ENCODE measurements at regions not wholly inside any gene's neighbourhood (a gene's known extent, or its start where the extent isn't known, plus 50 kb on each side); places are given as distances from the start of the nearest gene placed in this dataset.
"Not testable (repeated sequence)": the region's sequence is repeated elsewhere in the genome, so short reads cannot be mapped to it uniquely, and the experiment has no call there.

DNA sequence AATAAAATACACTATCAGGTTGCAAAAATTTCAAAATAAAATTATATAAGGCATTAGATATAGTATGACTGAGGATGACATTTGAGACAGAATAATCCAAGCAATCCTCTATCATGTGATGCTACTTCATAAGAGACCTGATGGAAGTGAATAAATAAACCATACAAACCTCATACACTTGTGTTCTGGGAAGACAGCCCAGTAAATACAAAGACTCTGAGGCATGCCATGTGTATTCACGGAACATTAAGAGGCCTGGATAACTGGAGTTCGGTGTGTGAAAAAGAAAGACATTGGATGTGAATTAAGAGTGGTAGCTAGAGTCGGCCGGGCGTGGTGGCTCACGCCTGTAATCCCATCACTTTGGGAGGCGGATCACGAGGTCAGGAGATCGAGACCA lies 364.2 kb downstream of the ADAM29 start:
- no peak for DNase-seq

DNA sequence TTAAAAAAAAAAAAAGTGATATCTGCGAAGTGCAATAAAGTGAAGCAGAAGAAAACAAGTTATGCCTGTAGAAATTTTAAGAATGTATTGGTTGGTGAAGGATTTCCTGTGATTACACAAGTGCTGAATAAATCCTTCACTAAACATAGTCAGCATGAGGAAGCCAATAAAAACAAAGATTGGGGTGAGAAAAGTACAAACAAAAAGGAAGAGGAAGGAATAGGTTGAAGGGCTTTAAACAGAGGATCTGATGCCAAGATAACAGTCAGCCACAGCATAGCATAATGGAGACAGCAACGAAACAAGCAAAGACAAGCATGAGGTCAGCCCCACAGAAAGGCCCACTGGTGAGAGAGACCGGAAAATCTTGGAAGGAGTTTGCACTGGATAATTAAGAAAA lies 372.2 kb downstream of the ADAM29 start:
- no peak for DNase-seq

DNA sequence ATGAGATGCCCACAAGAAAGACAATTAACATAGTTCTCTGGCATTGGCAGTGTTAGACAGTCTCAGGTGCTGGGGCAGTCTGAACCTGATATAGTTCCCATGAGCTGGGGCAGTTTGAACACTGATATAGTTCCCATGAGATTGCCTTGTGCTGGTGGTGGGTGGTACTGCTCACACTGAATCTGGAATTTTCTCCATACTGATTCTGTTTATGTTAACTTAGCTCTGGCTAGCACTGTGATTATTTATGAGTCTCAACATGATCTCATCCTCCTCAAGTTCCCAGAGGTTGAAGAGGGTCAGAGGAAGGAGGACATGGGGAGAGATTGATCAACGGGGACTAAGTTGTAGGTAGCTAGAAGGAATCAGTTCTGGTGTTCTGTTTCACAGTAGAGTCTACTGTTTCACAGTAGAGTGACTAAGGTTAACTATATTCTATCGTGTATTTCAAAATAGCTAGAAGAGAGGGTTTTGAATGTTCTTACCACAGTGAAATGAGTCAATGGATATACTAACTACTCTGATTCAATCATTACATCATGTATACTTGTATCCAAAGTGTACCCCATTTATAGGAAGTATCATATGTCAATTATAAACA lies 379.9 kb downstream of the ADAM29 start:
- no peak for DNase-seq

DNA sequence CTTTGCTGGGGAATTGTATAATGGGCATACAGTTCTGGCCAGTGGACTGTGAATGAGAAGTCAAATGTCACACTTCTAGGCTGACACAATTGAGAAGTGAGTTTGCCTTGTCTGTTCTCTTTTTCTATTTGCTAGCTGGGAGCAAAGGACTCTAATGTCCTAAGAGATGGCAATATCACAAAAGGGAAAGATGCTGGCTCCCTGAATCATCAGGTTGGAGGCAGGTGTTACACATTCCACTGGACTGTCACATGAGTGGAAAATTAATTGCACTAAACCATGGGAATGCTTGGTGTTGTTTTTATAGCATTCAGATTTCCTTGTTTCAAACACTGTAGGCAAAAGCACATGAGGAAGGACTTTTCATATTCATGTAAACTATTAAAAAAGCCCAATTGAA lies 388.3 kb downstream of the ADAM29 start:
- DNase-seq = no peak

DNA sequence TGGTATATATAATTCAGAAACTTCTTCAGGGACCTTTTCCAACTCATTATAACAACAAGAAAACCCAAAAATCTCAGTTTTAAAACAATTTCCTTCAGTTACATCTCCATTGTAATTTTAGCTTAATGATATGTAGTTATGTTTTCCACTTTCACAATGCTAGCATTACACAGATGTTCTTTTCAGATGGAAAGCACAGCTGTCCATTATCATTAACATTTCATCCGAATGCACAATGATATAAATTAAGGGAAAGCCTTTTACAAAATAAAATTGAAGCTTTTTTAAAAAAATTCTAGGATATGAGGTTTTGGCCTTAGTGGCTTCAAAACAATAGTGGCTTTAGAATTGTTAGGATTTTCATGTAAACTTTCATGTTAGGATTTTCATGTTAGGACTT lies 389.2 kb downstream of the ADAM29 start:
- no peak for DNase-seq

DNA sequence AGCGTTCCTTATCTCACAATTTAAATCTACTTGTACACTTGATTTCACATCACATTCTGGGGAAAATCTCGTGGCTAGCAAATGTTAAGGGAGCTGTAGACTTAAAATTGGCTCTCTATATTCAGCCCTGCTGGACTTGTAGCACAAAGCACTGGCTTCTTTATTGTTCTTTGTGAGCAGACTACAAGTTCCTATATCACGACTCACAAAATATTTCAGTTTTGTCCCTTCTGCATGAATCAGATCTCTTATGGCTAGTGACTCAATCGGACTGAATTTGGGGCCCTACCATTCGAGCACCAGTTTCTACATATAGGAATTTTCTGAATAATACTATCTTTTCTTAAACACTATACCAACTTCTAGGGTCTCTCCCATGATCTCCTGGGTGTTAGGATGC lies 390.1 kb downstream of the ADAM29 start:
- no peak for DNase-seq

DNA sequence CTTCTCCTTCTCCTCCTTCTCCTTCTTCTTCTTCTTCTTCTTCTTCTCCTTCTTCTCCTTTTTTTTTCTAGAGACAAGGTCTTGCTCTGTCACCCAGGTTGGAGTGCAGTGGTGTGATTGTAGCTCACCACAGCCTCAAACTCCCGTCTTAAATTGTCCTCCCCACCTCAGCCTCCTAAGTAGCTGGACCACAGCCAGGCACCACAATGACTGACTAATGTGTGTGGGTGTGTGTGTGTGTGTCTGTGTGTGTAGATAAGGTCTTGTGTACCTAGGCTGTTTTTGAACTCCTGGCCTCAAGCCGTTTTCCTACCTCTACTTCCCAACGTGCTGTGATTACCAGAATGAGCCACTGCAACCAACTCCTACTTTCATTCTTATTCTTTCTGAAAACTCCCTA lies 390.9 kb downstream of the ADAM29 start:
- no peak for DNase-seq

DNA sequence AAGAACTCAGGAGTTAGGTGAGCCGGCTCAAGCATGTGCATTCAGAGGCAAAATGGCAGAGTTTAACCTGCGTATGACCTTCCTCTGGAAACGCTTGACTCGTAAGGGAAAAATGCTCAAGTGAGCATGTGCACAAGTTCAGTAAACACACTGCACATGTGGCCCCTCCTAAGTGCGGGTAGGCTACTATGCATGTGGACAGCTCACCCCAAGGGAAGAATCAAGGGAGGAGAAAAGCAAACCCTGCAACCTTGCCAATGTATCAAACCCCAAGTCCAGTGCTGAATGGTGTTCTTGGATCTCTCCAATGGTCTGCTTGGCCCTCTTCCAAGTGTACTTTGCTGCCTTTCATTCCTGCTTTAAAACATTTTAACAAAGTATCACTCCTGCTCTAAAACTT lies 407.1 kb downstream of the ADAM29 start:
- DNase-seq = peak; percentile 56

DNA sequence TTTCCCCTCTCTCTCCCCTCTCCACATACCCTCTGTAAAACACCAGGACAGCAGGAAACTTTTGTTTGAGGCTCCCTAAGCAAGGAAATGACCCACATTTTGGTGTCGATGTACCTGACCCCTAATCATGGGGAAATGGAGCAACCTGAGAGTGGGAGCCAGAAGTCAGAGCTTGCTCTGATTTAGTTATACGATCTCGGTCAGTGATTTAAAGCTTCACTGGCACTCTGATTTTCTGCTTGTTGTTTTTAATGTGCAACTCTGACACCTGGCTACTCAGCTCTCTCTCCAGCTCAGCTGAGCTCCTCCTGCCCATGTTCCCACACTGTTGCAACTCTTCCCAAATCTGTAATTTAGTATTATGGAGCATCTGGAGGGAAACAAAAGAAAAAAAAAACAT lies 408.6 kb downstream of the ADAM29 start:
- no peak for DNase-seq

DNA sequence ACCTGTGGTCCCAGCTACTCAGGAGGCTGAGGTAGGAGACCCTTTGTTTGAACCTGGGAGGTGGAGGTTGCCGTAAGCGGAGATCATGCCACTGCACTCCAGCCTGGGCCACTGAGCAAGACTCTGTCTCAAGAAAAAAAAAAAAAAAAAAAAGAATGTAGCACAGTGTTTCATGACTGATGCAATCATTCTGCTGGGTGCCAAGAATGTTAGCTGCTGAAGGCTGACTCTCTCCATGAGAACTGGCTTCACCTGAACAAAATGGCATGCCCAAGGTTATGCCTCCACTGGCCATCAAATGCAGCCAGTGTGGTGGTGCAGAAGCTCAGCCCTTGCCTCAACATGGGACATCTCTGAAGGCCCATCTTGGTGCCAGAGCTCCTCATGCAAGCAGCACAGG lies 412.1 kb downstream of the ADAM29 start:
- no peak for DNase-seq

DNA sequence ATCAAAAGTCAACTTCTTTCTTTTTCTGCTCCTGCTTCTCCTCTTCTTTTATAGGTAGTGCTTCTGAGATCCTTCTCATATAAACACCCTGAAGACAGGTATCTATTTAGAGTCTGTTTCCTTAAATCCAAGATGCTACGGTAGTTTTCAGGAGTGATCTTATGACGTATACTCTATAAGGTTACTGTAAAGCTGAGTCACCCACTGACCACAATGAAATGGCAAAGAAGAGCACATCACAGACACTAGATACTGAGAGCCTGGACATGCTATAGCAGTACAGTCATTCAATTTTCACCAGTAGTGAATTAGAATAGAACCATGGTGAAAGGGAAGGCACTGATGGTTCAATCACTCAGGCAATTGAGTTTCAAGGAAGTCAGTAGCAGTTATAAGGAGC lies 412.5 kb downstream of the ADAM29 start:
- DNase-seq = no peak

DNA sequence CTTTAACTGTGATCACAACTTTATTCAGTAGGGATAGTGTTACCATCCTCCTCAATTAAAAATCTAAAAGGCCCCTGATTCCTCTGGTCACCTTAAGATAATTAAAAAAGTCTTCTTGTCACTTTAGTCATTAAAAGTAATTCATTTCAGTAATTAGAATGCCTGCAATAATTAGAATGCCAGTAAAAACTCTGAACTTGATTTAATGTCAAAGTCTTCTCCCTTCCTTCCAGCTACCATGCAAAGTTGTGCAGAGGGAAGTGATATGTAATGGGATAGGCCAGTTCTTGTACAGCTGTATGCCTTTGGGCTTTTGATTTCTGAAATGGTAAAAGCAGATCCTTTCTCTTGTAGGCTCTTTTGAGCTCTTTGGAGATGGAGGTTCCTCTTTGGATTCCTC lies 417.2 kb downstream of the ADAM29 start:
- DNase-seq = no peak

DNA sequence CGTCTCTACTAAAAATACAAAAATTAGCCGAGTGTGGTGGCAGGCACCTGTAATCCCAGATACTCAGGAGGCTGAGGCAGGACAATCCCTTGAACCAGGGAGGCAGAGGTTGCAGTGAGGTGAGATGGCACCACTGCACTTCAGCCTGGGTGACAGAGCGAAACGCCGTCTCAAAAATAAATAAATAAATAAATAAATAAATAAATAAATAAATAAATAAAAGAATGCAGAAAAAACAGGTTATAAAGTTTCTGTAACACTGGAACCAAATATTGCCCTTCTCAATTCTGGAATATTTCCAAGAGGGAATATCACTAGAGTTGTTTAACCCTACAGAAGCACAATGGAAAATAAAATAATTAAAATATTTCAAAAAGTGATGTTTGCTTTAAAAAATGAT lies 418.4 kb downstream of the ADAM29 start:
- not testable (repeated sequence) for DNase-seq

DNA sequence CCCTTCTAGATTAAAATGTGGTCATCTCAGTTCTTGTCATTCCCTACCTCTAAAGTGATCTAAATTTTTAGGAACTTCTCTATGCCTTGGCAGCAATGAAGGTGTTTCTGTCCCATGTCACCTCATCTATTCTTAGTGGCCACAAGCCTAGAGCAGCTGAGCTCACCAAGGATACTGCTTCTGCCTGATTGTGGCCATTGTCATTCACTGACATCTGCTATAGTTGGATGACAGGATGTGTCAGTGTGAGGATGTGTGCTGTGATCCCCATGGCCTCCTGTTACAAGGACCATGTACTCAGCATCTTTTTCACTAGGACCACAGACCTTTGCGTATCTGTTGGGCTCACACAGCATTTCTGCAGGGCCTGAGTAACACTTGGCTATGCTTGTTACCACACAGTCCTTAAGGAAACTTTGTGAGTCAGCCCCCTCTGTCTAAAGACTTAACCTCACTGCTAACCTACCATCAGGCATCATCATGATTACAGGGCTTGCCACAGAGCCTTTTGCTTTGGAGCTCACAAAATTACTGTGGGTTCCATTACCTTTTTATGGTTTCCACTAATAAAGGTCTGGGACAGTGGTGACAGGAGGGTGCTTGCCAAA lies 421.0 kb downstream of the ADAM29 start:
- peak; percentile 19 for DNase-seq

DNA sequence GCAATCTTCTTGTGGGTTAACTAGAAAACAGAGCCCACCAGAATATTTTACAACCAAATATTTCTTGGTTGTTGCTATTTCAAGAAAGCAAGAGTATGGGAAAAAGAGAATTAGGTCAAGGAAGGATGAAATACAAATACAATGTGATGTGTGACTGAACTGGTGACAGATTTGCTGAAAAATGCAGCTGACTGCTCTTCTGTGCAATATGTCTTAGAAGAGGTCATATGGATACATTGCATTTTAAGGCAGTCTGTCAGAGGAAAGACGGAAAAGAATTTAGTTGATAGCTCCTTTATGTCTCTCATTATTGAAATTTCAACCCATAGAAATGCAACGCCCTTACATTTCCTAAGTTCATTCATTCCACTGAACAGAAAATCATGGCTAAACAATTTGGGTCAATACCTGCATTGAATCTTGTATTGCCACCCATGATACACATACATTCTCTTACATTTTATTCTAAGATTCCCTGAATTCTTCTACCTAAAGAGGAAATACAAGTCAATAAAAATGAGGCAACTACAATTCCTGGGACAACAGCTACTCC lies 423.1 kb downstream of the ADAM29 start:
- no peak for DNase-seq

DNA sequence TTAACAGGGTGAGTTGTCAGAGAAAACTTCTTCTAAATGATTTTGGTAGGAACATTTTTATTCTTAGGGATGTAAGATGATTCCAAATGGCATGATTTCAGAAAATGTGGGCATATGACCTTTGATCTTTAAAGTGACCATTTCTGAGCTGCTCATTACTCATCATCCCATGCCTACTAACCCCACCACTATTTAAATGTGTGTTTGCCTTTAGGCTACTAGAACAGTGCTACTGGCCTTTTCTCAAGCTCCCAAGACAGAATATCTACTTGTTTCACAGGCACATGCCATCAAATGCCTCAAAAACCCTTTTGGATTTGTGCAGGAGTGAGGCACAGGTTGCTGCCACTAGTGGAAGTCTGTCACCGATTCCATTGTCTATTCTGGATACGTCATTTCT lies 428.2 kb downstream of the ADAM29 start:
- DNase-seq = no peak

DNA sequence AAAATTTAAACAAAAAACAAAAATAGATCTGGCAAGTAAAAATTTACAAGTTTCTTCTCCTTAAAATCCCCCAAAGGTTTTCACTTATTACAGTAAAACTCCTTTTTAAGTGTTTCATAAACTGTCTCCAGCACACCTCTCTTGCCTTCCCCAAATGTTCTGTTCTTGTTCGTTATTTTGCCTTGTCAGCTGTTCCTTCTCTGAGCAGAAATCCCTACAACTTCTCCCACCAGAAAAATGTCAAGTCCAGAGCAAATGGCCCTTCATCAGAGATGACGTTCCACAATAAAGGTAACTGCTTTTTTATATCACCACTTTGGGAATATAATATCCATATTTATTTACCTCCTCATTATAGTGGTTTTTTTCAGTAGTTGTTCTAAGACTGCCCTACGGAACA lies 432.1 kb downstream of the ADAM29 start:
- DNase-seq = no peak

DNA sequence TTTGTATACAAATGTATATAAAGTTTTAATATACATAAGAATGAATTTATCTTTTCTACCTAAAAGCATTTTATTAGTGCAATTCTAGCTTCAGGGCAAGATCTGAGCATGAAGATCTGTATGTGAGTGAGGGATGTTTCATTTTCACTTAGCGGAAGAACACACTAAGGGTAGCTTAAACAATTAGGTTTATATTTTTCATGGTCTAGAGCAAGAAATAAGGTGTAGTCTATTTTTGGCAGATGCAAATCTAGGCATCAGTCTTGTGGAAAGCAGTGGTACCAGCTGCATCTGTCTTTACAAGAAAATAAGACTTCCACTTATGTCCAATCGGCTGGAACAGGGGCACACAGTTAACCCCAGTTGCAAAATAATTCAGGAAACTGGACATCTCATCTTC lies 433.3 kb downstream of the ADAM29 start:
- DNase-seq = no peak

DNA sequence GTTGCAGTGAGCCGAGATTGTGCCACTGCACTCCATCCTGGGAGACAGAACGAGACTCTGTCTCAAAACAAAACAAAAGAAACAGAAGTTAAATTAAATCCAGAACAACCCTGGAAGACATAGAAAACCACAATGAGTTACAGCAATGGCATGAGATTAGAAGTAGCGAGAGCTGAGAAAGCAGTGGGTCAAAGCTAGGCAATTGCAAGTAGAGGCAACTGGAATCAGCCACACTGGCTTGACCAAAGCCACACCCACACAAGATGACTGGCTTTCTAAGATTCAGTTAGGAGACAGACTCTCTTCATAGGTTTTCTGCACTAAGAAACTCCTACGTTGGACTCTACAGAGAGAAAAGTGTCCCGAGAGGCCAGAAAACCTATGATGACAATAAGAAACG lies 443.0 kb downstream of the GPM6A start:
- DNase-seq = no peak

DNA sequence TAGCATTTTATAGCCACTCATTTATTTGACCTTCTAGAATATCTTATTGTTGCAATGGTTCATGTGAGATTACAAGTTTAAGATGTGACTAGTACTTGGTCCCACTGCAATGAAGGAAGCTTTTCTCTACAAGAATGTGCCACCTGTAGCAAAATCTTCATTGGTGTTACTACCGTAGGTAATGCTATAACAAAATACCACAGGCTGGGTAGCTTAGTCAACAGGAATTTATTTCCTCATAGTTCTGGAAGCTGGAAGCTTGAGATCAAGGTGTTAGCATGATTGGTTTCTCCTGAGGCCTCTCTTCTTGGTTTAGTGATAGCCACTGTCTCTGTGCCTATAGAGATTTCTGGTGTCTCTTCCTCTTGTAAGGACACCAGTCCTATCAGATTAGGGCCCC lies 441.0 kb downstream of the GPM6A start:
- no peak for DNase-seq

DNA sequence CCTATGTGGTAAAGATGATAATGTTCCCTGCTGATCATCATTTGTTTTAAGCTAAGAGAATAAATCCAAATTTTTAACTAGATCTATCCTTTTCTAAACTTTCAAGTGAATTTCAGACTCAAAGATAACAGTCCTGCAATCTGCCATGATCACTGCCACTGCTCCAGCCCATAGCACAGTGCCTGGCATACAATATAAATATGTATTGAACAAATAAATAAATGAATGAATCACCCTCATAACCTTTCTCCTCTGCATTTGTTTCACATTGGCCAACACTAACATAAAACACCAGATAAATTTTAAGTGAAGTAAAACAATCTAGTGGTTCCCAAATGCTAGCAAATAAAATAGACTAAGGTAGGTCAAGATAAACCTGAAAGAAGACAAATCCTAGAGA lies 439.0 kb downstream of the GPM6A start:
- DNase-seq = no peak

DNA sequence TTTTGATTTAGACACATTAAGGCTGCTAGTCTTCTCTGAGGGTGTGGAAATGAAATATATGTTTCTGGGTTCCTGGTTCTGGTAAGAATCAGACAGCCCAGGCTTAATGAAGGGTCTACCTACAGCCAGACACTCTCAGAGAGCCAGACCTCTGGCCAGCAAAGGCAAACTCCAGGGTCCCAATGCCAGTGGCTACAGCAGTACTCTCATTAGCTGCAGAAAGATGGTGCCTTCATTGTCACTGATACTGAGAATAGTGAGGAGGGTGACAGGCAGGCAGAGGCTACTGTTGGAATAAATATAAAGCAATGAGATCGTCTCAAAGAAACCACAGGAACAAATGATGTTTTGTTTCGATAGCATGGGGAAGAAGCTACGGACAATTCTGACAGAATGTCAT lies 437.6 kb downstream of the GPM6A start:
- DNase-seq = no peak

DNA sequence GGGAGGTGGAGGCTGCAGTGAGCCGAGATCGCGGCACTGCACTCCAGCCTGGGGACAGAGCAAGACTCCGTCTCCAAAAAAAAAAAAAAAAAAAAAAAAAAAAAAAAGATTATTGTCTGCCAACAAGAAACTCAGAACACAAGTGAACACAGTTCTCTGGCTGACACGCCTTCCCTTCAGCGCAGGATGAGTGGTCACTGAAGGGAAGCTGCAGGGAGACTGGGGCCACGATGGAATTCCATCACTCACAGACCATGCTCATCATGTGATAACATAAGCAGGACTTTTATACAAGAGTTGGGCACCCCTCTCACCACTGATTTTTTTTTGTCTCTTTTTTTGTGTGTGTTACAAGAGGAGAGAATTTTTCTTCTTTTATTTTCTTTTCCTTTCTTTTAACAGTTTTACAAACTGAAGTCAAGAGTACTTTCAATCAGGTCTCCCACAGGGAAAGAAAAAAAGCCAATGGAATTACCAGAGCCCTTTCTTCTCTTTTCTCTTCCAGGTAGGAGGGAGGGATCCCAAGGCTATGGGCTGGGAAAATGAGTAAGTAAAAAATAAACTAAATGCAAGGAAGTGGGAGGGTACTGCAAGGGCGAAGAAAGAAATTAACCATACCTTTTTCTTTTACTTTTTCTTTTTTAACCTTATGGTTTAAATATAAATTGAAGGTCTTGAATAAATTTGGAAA lies 435.6 kb downstream of the GPM6A start:
- no peak for DNase-seq

DNA sequence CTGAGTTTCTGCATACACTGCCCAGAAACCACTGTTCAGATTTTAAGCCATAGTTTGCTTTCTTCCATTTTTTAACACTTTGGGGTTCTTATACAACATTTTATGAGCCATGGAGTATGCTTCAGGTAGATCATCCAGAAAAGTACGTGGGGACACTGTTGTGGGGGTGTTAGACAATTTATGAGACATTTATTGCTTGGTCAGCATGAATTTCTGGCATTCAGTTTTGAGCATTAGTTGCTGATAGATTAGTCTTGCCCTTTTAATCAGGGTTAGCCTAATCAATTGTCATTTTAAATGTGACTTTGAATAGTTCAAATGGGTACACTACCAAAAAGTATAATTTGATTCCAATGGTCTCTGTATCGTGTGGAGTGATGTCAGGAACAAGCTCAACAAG lies 434.9 kb downstream of the GPM6A start:
- no peak for DNase-seq

DNA sequence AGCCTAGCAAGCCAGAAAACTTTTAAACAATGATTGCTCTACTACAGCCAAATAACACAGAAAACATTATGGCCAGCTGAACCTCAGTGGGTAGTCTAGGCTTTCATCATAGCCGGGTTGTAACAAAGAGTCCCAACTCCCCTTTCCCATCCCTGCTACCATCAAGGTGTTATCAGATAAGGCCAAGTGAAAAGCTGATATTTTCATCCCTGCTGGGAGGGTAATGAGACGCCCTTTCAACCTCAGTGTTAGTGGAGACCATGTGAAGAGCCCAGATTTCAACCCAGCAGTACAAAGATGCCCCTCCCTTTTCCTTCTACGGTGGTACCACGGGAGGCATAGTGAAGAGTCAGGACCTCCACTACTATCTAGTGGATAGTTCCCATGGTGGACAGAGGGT lies 433.7 kb downstream of the GPM6A start:
- no peak for DNase-seq
